Trophoblast cell (in vitro differentiated cells and primary cell): ENCODE measurements at regions not wholly inside any gene's neighbourhood (a gene's known extent, or its start where the extent isn't known, plus 50 kb on each side); places are given as distances from the start of the nearest gene placed in this dataset.

Experiments used
- DNase-seq, 2 donors: peaks; one replicate each; pipeline ENCODE4 v3.0.0-alpha.2; 2016
- H2AFZ ChIP-seq: 2 replicates; pipeline ENCODE4 v1.6.1; 2013; ENCODE audit warnings: low read length, moderate library complexity, mild to moderate bottlenecking; ENCODE audit not compliant: insufficient read depth, poor library complexity
- H2AK5ac ChIP-seq: 2 replicates; pipeline ENCODE4 v1.6.1; 2013; ENCODE audit warnings: mild to moderate bottlenecking, low read length
- H2BK120ac ChIP-seq: 2 replicates; pipeline ENCODE4 v1.6.1; 2013; ENCODE audit warnings: low read length, mild to moderate bottlenecking, moderate library complexity; ENCODE audit not compliant: insufficient read depth, poor library complexity
- H2BK12ac ChIP-seq: 2 replicates; pipeline ENCODE4 v1.6.1; 2013; ENCODE audit warnings: mild to moderate bottlenecking, low read length, moderate library complexity
- H2BK5ac ChIP-seq: 2 replicates; pipeline ENCODE4 v1.6.1; 2013; ENCODE audit warnings: low read length, low read depth, moderate library complexity, mild to moderate bottlenecking; ENCODE audit not compliant: poor library complexity
- H3K14ac ChIP-seq: 2 replicates; pipeline ENCODE4 v1.6.1; 2013; ENCODE audit warnings: mild to moderate bottlenecking, low read length
- H3K18ac ChIP-seq: 2 replicates; pipeline ENCODE4 v1.6.1; 2013; ENCODE audit warnings: mild to moderate bottlenecking, low read length
- H3K23ac ChIP-seq: 2 replicates; pipeline ENCODE4 v1.6.1; 2013; ENCODE audit warnings: low read length
- H3K27ac ChIP-seq: 2 replicates; pipeline ENCODE4 v1.5.1; 2013; ENCODE audit warnings: low read depth, mild to moderate bottlenecking, inconsistent platforms, low read length, moderate library complexity
- H3K27me3 ChIP-seq: 2 replicates; pipeline ENCODE4 v1.6.1; 2013; ENCODE audit warnings: inconsistent platforms, mild to moderate bottlenecking, low read length, moderate library complexity; ENCODE audit not compliant: insufficient read depth
- H3K36me3 ChIP-seq, 2 experiments: 1 replicate in 1 of 2; 2 replicates in 1 of 2; pipeline ENCODE4 v1.6.1; 2013; ENCODE audit warnings: low read length in 2 of 2, mild to moderate bottlenecking in 2 of 2, moderate library complexity in 1 of 2; ENCODE audit not compliant: insufficient read depth in 2 of 2, control insufficient read depth in 1 of 2
- H3K4ac ChIP-seq: 2 replicates; pipeline ENCODE4 v1.6.1; 2013; ENCODE audit warnings: low read depth, mild to moderate bottlenecking, low read length, moderate library complexity
- H3K4me1 ChIP-seq, 2 experiments: 1 replicate in 1 of 2; 2 replicates in 1 of 2; pipeline ENCODE4 v1.6.1; 2013; ENCODE audit warnings: low read length in 2 of 2, mild to moderate bottlenecking in 2 of 2, moderate library complexity in 1 of 2; ENCODE audit not compliant: insufficient read depth in 2 of 2, control insufficient read depth in 1 of 2
- H3K4me2 ChIP-seq: 2 replicates; pipeline ENCODE4 v1.6.1; 2013; ENCODE audit warnings: inconsistent platforms, mild to moderate bottlenecking, low read length, moderate library complexity
- H3K4me3 ChIP-seq: 2 replicates; pipeline ENCODE4 v1.5.1; 2013; ENCODE audit warnings: mild to moderate bottlenecking, low read depth, low read length, inconsistent platforms
- H3K79me1 ChIP-seq: one replicate; pipeline ENCODE4 v1.6.1; 2013; ENCODE audit warnings: low read length
- H3K79me2 ChIP-seq: 2 replicates; pipeline ENCODE4 v1.6.1; 2013; ENCODE audit warnings: low read length, mild to moderate bottlenecking; ENCODE audit not compliant: control insufficient read depth, insufficient read depth, poor library complexity
- H3K9ac ChIP-seq: 2 replicates; pipeline ENCODE4 v1.6.1; 2013; ENCODE audit warnings: mild to moderate bottlenecking, low read length
- H3K9me3 ChIP-seq: 2 replicates; pipeline ENCODE4 v1.6.1; 2013; ENCODE audit warnings: low read depth, mild to moderate bottlenecking, control low read depth, inconsistent platforms, low read length; ENCODE audit not compliant: insufficient read depth
- H4K12ac ChIP-seq: 2 replicates; pipeline ENCODE4 v1.6.1; 2013; ENCODE audit warnings: low read depth, mild to moderate bottlenecking, low read length, moderate library complexity
- H4K8ac ChIP-seq: 2 replicates; pipeline ENCODE4 v1.6.1; 2013; ENCODE audit warnings: low read depth, mild to moderate bottlenecking, low read length, moderate library complexity
- H4K91ac ChIP-seq: one replicate; pipeline ENCODE4 v1.6.1; 2013; ENCODE audit warnings: low read depth, mild to moderate bottlenecking, low read length, moderate library complexity
- whole genome bisulfite sequencing: extraction: QIAGEN DNeasy Blood & Tissue Kit; methylation state at CpG from one replicate; pipeline ENCODE4 v1.1.7; 2013; ENCODE audit warnings: missing lambda C conversion rate; ENCODE audit not compliant: insufficient read length, insufficient coverage; ENCODE audit errors: extremely low coverage; 5-methylcytosine and 5-hydroxymethylcytosine counted together

- DNase-seq, result no peak
- Histone ChIP-seq H3K4me3 (no peak overlapping the region), H3K79me1 (no peaks in the 10 kb centered on the region), H3K79me2 (no peaks in the 10 kb centered on the region), H4K12ac (no peak overlapping the region), H3K4me1 (peaks cover 0 to 2% of the 10 kb centered on the region in 2 experiments), H3K4ac (no peak overlapping the region), H2AFZ (no peak overlapping the region), H2AK5ac (no peak overlapping the region), H3K36me3 (no peaks in the 10 kb centered on the region), H4K8ac (no peak overlapping the region), H3K27ac (no peak overlapping the region), H2BK120ac (no peak overlapping the region), H3K9me3 (no peaks in the 10 kb centered on the region), H3K14ac (no peak overlapping the region), H3K9ac (no peak overlapping the region), H3K27me3 (no peaks in the 10 kb centered on the region), H2BK12ac (no peak overlapping the region), H4K91ac (no peak overlapping the region), H3K18ac (no peak overlapping the region), H2BK5ac (no peak overlapping the region), H3K4me2 (no peak overlapping the region), H3K23ac (no peak overlapping the region)
Measured at GRCh38 chr1:212155219-212155618, 119.7 kb downstream of the DTL start.

GRCh38 chr1:212157252-212157651 is 121.7 kb downstream of the DTL start:
- no peak for DNase-seq
- H3K4me2 ChIP-seq, result no peak overlapping the region
- no peak overlapping the region for H3K14ac ChIP-seq
- H2BK5ac ChIP-seq, result no peak overlapping the region
- no peak overlapping the region for H2BK120ac ChIP-seq
- H4K91ac ChIP-seq, result no peak overlapping the region
- no peak overlapping the region for H3K4ac ChIP-seq
- H3K36me3 ChIP-seq, result no peaks in the 10 kb centered on the region
- H3K18ac ChIP-seq, result no peak overlapping the region
- no peak overlapping the region for H3K4me3 ChIP-seq
- no peak overlapping the region for H2AK5ac ChIP-seq
- H2AFZ ChIP-seq, result no peak overlapping the region
- no peak overlapping the region for H4K12ac ChIP-seq
- H3K27me3 ChIP-seq, result no peaks in the 10 kb centered on the region
- H3K4me1 ChIP-seq, result no peaks in the 10 kb centered on the region
- no peak overlapping the region for H3K27ac ChIP-seq
- H2BK12ac ChIP-seq, result no peak overlapping the region
- no CpG with 5 or more reads among the region's 6 CpGs for WGBS
- no peaks in the 10 kb centered on the region for H3K79me1 ChIP-seq
- H3K9me3 ChIP-seq, result no peaks in the 10 kb centered on the region
- no peaks in the 10 kb centered on the region for H3K79me2 ChIP-seq
- H3K9ac ChIP-seq, result no peak overlapping the region
- no peak overlapping the region for H3K23ac ChIP-seq
- no peak overlapping the region for H4K8ac ChIP-seq

- no peak overlapping the region for H4K91ac ChIP-seq
- no peak overlapping the region for H2BK120ac ChIP-seq
- no CpG with 5 or more reads among the region's 7 CpGs for WGBS
- H3K23ac ChIP-seq, result no peak overlapping the region
- no peak for DNase-seq
- no peak overlapping the region for H2AK5ac ChIP-seq
- no peaks in the 10 kb centered on the region for H3K27me3 ChIP-seq
- no peak overlapping the region for H2BK12ac ChIP-seq
- no peak overlapping the region for H3K4me2 ChIP-seq
- H3K18ac ChIP-seq, result no peak overlapping the region
- no peaks in the 10 kb centered on the region for H3K79me1 ChIP-seq
- no peaks in the 10 kb centered on the region for H3K9me3 ChIP-seq
- no peak overlapping the region for H2AFZ ChIP-seq
- H3K27ac ChIP-seq, result no peak overlapping the region
- H3K79me2 ChIP-seq, result no peaks in the 10 kb centered on the region
- H3K4ac ChIP-seq, result no peak overlapping the region
- H2BK5ac ChIP-seq, result no peak overlapping the region
- no peak overlapping the region for H4K12ac ChIP-seq
- no peak overlapping the region for H3K4me3 ChIP-seq
- no peaks in the 10 kb centered on the region for H3K36me3 ChIP-seq
- H3K14ac ChIP-seq, result no peak overlapping the region
- H3K9ac ChIP-seq, result no peak overlapping the region
- no peak overlapping the region for H4K8ac ChIP-seq
- H3K4me1 ChIP-seq, result no peaks in the 10 kb centered on the region
Measured at GRCh38 chr1:212158912-212159796, 123.6 kb downstream of the DTL start.

GRCh38 chr1:212161231-212161781 is 123.9 kb upstream of the PPP2R5A start:
- Histone ChIP-seq H3K27me3 (no peaks in the 10 kb centered on the region), H3K9me3 (no peaks in the 10 kb centered on the region), H3K14ac (no peak overlapping the region), H3K4ac (no peak overlapping the region), H4K12ac (no peak overlapping the region), H2BK5ac (no peak overlapping the region), H3K79me1 (no peaks in the 10 kb centered on the region), H3K9ac (no peak overlapping the region), H3K4me3 (no peak overlapping the region), H3K36me3 (no peaks in the 10 kb centered on the region), H3K27ac (no peak overlapping the region), H3K4me1 (no peaks in the 10 kb centered on the region), H2BK12ac (no peak overlapping the region), H2AK5ac (no peak overlapping the region), H3K79me2 (no peaks in the 10 kb centered on the region), H2AFZ (no peak overlapping the region), H3K18ac (no peak overlapping the region), H4K91ac (no peak overlapping the region), H4K8ac (no peak overlapping the region), H2BK120ac (no peak overlapping the region), H3K23ac (no peak overlapping the region), H3K4me2 (no peak overlapping the region)
- no CpG with 5 or more reads among the region's 2 CpGs for WGBS
- DNase-seq, result no peak
